GM23248 (cell line): ENCODE measurements at regions not wholly inside any gene's neighbourhood (a gene's known extent, or its start where the extent isn't known, plus 50 kb on each side); places are given as distances from the start of the nearest gene placed in this dataset.

ENCODE experiments used
- DNase-seq: peaks from one replicate; pipeline ENCODE4 v3.0.0-alpha.2; 2015
- H2AFZ ChIP-seq: fragments of 200-600 bp; sonication (generic); 2 replicates; pipeline ENCODE4 v1.6.1; 2016; ENCODE audit warnings: antibody characterized with exemption
- H3F3A ChIP-seq: fragments of 200-600 bp; sonication (generic); 2 replicates; pipeline ENCODE4 v1.6.1; 2016; ENCODE audit warnings: mild to moderate bottlenecking, antibody characterized with exemption, mixed run types; ENCODE audit not compliant: insufficient read depth
- H3K27ac ChIP-seq: fragments of 200-600 bp; sonication (generic); 2 replicates; pipeline ENCODE4 v1.5.1; 2016; ENCODE audit warnings: mild to moderate bottlenecking
- H3K27me3 ChIP-seq: fragments of 200-600 bp; sonication (generic); replicated peaks from 2 replicates; pipeline ENCODE4 v1.6.1; 2016; ENCODE audit warnings: mild to moderate bottlenecking; ENCODE audit not compliant: insufficient read depth
- H3K36me3 ChIP-seq: fragments of 200-600 bp; sonication (generic); 2 replicates; pipeline ENCODE4 v1.6.1; 2016; ENCODE audit warnings: low read depth, mild to moderate bottlenecking
- H3K4me1 ChIP-seq: fragments of 200-600 bp; sonication (generic); 2 replicates; pipeline ENCODE4 v1.6.1; 2016; ENCODE audit warnings: mild to moderate bottlenecking; ENCODE audit not compliant: insufficient read depth
- H3K4me2 ChIP-seq: fragments of 200-600 bp; sonication (generic); one replicate; pipeline ENCODE4 v1.6.1; 2016; ENCODE audit warnings: mild to moderate bottlenecking; ENCODE audit not compliant: unreplicated experiment
- H3K4me3 ChIP-seq: fragments of 200-600 bp; sonication (generic); 2 replicates; pipeline ENCODE4 v1.5.1; 2016; ENCODE audit warnings: mild to moderate bottlenecking
- H3K79me2 ChIP-seq: fragments of 200-600 bp; sonication (generic); 2 replicates; pipeline ENCODE4 v1.6.1; 2016; ENCODE audit warnings: mild to moderate bottlenecking; ENCODE audit not compliant: insufficient read depth
- H3K9ac ChIP-seq: fragments of 200-600 bp; sonication (generic); 2 replicates; pipeline ENCODE4 v1.6.1; 2016; ENCODE audit warnings: mild to moderate bottlenecking
- H3K9me2 ChIP-seq: fragments of 200-600 bp; sonication (generic); 2 replicates; pipeline ENCODE4 v1.6.1; 2016; ENCODE audit warnings: mixed run types, mild to moderate bottlenecking, moderate library complexity; ENCODE audit not compliant: insufficient read depth
- H3K9me3 ChIP-seq: fragments of 200-600 bp; sonication (generic); one replicate; pipeline ENCODE4 v1.6.1; 2017; ENCODE audit warnings: low read depth
- H4K20me1 ChIP-seq: fragments of 200-600 bp; sonication (generic); 2 replicates; pipeline ENCODE4 v1.6.0; 2016; ENCODE audit not compliant: insufficient read depth
- EZH2 ChIP-seq: fragments of 200-600 bp; sonication (generic); IDR thresholded peaks from 2 replicates; pipeline ENCODE4 v1.6.1; 2018; ENCODE audit warnings: antibody characterized with exemption, mild to moderate bottlenecking; ENCODE audit not compliant: insufficient read depth, poor library complexity, severe bottlenecking
- EZH2phosphoT487 ChIP-seq: fragments of 200-600 bp; sonication (generic); IDR thresholded peaks from 2 replicates; pipeline ENCODE4 v1.6.1; 2018; ENCODE audit warnings: antibody characterized with exemption, moderate library complexity, mild to moderate bottlenecking, low read depth; ENCODE audit not compliant: insufficient read depth
- WGBS, 2 experiments: methylation state at CpG; one replicate each; pipeline ENCODE4 v1.1.6; 2015 to 2017; ENCODE audit warnings: low lambda C conversion rate in 2 of 2, low coverage in 1 of 2; ENCODE audit errors: missing lambda C conversion rate in 2 of 2; 5-methylcytosine and 5-hydroxymethylcytosine counted together
- in situ Hi-C: fragments of 300-500 bp; cut with MboI; formaldehyde crosslinking; loops from 2 replicates; pipeline ENCODE4 v1.15.0; 2020

- WGBS, 2 experiments: 45 to 47% methylated on average over 4 of the region's 4 CpGs
- TF ChIP-seq EZH2: no peak
- TF ChIP-seq EZH2phosphoT487: no peak
- Histone ChIP-seq H3K9me2 (no peaks in the 10 kb centered on the region), H3K27ac (peak overlapping the region; percentile 81), H3K4me3 (0 out of 2 replicates have a peak overlapping the region, but pooled peaks have one; percentile 1), H2AFZ (no peak overlapping the region), H3K36me3 (no peaks in the 10 kb centered on the region), H3K9me3 (no peaks in the 10 kb centered on the region), H3K4me2 (peak overlapping the region; percentile 55), H3K9ac (peak overlapping the region; percentile 48; the same call in 1 of the 2 replicates), H3K79me2 (no peaks in the 10 kb centered on the region), H3K27me3 (no peaks in the 10 kb centered on the region), H3K4me1 (peaks cover 27% of the 10 kb centered on the region), H3F3A (peaks cover 19% of the 10 kb centered on the region), H4K20me1 (no peaks in the 10 kb centered on the region)
- peak; percentile 93 for DNase-seq
- in situ Hi-C loops: no loop called here
Observed at GRCh38 chr11:19499026-19499669, 213.5 kb upstream of the NAV2 start.

- Histone ChIP-seq H3K9me3 (no peaks in the 10 kb centered on the region), H3K4me3 (no peak overlapping the region), H3K9me2 (no peaks in the 10 kb centered on the region), H3K27ac (no peak overlapping the region), H3K9ac (no peak overlapping the region), H3K4me1 (peaks cover 5% of the 10 kb centered on the region; the same call in 1 of the 2 replicates), H2AFZ (no peak overlapping the region), H3K79me2 (no peaks in the 10 kb centered on the region), H3K27me3 (no peaks in the 10 kb centered on the region), H3K36me3 (no peaks in the 10 kb centered on the region), H3F3A (peaks cover 3% of the 10 kb centered on the region; the same call in 1 of the 2 replicates), H3K4me2 (no peak overlapping the region), H4K20me1 (no peaks in the 10 kb centered on the region)
- TF ChIP-seq EZH2 (no peak), EZH2phosphoT487 (no peak)
- DNase-seq: no peak
- 77 to 93% methylated on average over 4 of the region's 4 CpGs for WGBS, 2 experiments
- in situ Hi-C loops: no loop called here
Observed at GRCh38 chr11:19493446-19494213, 219.0 kb upstream of the NAV2 start.

- WGBS, 2 experiments: 59 to 67% methylated on average over 6 of the region's 6 CpGs
- in situ Hi-C loops: no loop called here
Observed at GRCh38 chr11:19482319-19483100, 230.1 kb upstream of the NAV2 start.

GRCh38 chr11:19480540-19480939 lies 232.1 kb upstream of the NAV2 start:
- DNase-seq: no peak
- Histone ChIP-seq H3K9ac (no peak overlapping the region), H3K27me3 (no peaks in the 10 kb centered on the region), H3K4me3 (no peak overlapping the region), H3F3A (no peaks in the 10 kb centered on the region), H3K4me1 (no peaks in the 10 kb centered on the region), H4K20me1 (no peaks in the 10 kb centered on the region), H3K4me2 (no peak overlapping the region), H3K27ac (no peak overlapping the region), H3K9me2 (no peaks in the 10 kb centered on the region), H2AFZ (no peak overlapping the region), H3K79me2 (no peaks in the 10 kb centered on the region), H3K36me3 (no peaks in the 10 kb centered on the region), H3K9me3 (no peaks in the 10 kb centered on the region)
- WGBS, 2 experiments: 74 to 83% methylated on average over 2 of the region's 2 CpGs
- no peak for TF ChIP-seq EZH2phosphoT487
- in situ Hi-C loops: no loop called here

More at GRCh38 chr11:19482319-19483100, 230.1 kb upstream of the NAV2 start:
- no peaks in the 10 kb centered on the region for H3F3A ChIP-seq
- no peak for DNase-seq
- no peaks in the 10 kb centered on the region for H4K20me1 ChIP-seq
- no peaks in the 10 kb centered on the region for H3K9me3 ChIP-seq
- no peaks in the 10 kb centered on the region for H3K27me3 ChIP-seq
- H2AFZ ChIP-seq: no peak overlapping the region
- H3K4me3 ChIP-seq: no peak overlapping the region
- H3K9ac ChIP-seq: no peak overlapping the region
- no peak for TF ChIP-seq EZH2
- no peak for TF ChIP-seq EZH2phosphoT487
- no peaks in the 10 kb centered on the region for H3K9me2 ChIP-seq
- no peaks in the 10 kb centered on the region for H3K79me2 ChIP-seq
- no peaks in the 10 kb centered on the region for H3K36me3 ChIP-seq
- H3K4me1 ChIP-seq: no peaks in the 10 kb centered on the region
- H3K27ac ChIP-seq: no peak overlapping the region
- H3K4me2 ChIP-seq: no peak overlapping the region
